ENCODE measurements at regions not wholly inside any gene's neighbourhood (a gene's known extent, or its start where the extent isn't known, plus 50 kb on each side); places are given as distances from the start of the nearest gene placed in this dataset.

GRCh38 chr4:173855015-173855414 lies 325.0 kb upstream of the HAND2 start:
- TF ChIP-seq REST (IDR thresholded peaks at IDR 0.05; ENCODE audit: insufficient read depth in 1 of 2, low read depth in 2 of 2, low read length in 2 of 2) = no peak
- TF ChIP-seq SIN3A (IDR thresholded peaks at IDR 0.05; ENCODE audit: borderline replicate concordance, insufficient read depth, low read length) = no peak
- TF ChIP-seq POLR2AphosphoS5 (IDR thresholded peaks at IDR 0.05; ENCODE audit: low read depth, low read length) = no peak
- no peak for TF ChIP-seq FOXP2 (optimal IDR thresholded peaks at IDR 0.05; ENCODE audit: borderline replicate concordance, extremely low read depth, extremely low read length, insufficient read depth)
- no peak for TF ChIP-seq TAF1 (IDR thresholded peaks at IDR 0.05; ENCODE audit: borderline replicate concordance, insufficient read depth, low read length)

GRCh38 chr4:173852775-173853174 lies 322.7 kb upstream of the HAND2 start:
- TF ChIP-seq REST (IDR thresholded peaks at IDR 0.05; ENCODE audit: insufficient read depth in 1 of 2, low read depth in 2 of 2, low read length in 2 of 2) = no peak
- TF ChIP-seq FOXP2 (optimal IDR thresholded peaks at IDR 0.05; ENCODE audit: borderline replicate concordance, extremely low read depth, extremely low read length, insufficient read depth) = no peak
- no peak for TF ChIP-seq TAF1 (IDR thresholded peaks at IDR 0.05; ENCODE audit: borderline replicate concordance, insufficient read depth, low read length)
- no peak for TF ChIP-seq POLR2AphosphoS5 (IDR thresholded peaks at IDR 0.05; ENCODE audit: low read depth, low read length)
- TF ChIP-seq SIN3A (IDR thresholded peaks at IDR 0.05; ENCODE audit: borderline replicate concordance, insufficient read depth, low read length) = no peak

GRCh38 chr4:173845580-173845979 lies 315.6 kb upstream of the HAND2 start:
- no peak for TF ChIP-seq POLR2AphosphoS5 (IDR thresholded peaks at IDR 0.05; ENCODE audit: low read depth, low read length)
- no peak for TF ChIP-seq REST (IDR thresholded peaks at IDR 0.05; ENCODE audit: insufficient read depth in 1 of 2, low read depth in 2 of 2, low read length in 2 of 2)

- TF ChIP-seq POLR2AphosphoS5 (IDR thresholded peaks at IDR 0.05; ENCODE audit: low read depth, low read length) (no peak), SIN3A (IDR thresholded peaks at IDR 0.05; ENCODE audit: borderline replicate concordance, insufficient read depth, low read length) (no peak), FOXP2 (optimal IDR thresholded peaks at IDR 0.05; ENCODE audit: borderline replicate concordance, extremely low read depth, extremely low read length, insufficient read depth) (no peak), TAF1 (IDR thresholded peaks at IDR 0.05; ENCODE audit: borderline replicate concordance, insufficient read depth, low read length) (no peak), REST (IDR thresholded peaks at IDR 0.05; ENCODE audit: insufficient read depth in 1 of 2, low read depth in 2 of 2, low read length in 2 of 2) (no peak)
Observed at GRCh38 chr4:173839865-173840264, 309.8 kb upstream of the HAND2 start.

- no peak for TF ChIP-seq POLR2AphosphoS5 (IDR thresholded peaks at IDR 0.05; ENCODE audit: low read depth, low read length)
- TF ChIP-seq SIN3A (IDR thresholded peaks at IDR 0.05; ENCODE audit: borderline replicate concordance, insufficient read depth, low read length) = no peak
- no peak for TF ChIP-seq TAF1 (IDR thresholded peaks at IDR 0.05; ENCODE audit: borderline replicate concordance, insufficient read depth, low read length)
- no peak for TF ChIP-seq FOXP2 (optimal IDR thresholded peaks at IDR 0.05; ENCODE audit: borderline replicate concordance, extremely low read depth, extremely low read length, insufficient read depth)
- no peak for TF ChIP-seq REST (IDR thresholded peaks at IDR 0.05; ENCODE audit: insufficient read depth in 1 of 2, low read depth in 2 of 2, low read length in 2 of 2)
Observed at GRCh38 chr4:173837517-173837916, 307.5 kb upstream of the HAND2 start.

Measured in PFSK-1 (cell line).